GM18511 (cell line): ENCODE measurements at regions not wholly inside any gene's neighbourhood (a gene's known extent, or its start where the extent isn't known, plus 50 kb on each side); places are given as distances from the start of the nearest gene placed in this dataset.

Source experiments
- ATAC-seq: cut with Tn5 transposase; IDR thresholded peaks from one replicate; pipeline ENCODE4 v1.9.1; 2021; ENCODE audit warnings: mild to moderate bottlenecking, moderate library complexity; ENCODE audit not compliant: unreplicated experiment

- ATAC-seq = no peak
These were observed 148.4 kb upstream of the FAM20A start for GRCh38 chr17:68749349-68750207.

- ATAC-seq = no peak
These were observed 147.2 kb upstream of the FAM20A start for GRCh38 chr17:68748381-68748780.

GRCh38 chr17:68740555-68741447 is 139.6 kb upstream of the FAM20A start:
- no peak for ATAC-seq

GRCh38 chr17:68737761-68738443 is 136.7 kb upstream of the FAM20A start:
- no peak for ATAC-seq

GRCh38 chr17:68734931-68735330 is 133.8 kb upstream of the FAM20A start:
- no peak for ATAC-seq

- no peak for ATAC-seq
These were observed 133.2 kb upstream of the FAM20A start for GRCh38 chr17:68734187-68734900.

- no peak for ATAC-seq
These were observed 132.3 kb upstream of the FAM20A start for GRCh38 chr17:68733241-68734176.

GRCh38 chr17:68732301-68732749 is 131.2 kb upstream of the FAM20A start:
- ATAC-seq = no peak

- no peak for ATAC-seq
These were observed 130.3 kb upstream of the FAM20A start for GRCh38 chr17:68731465-68731864.

GRCh38 chr17:68719431-68719830 is 118.3 kb upstream of the FAM20A start:
- no peak for ATAC-seq

- no peak for ATAC-seq
These were observed 117.8 kb upstream of the FAM20A start for GRCh38 chr17:68718926-68719325.

GRCh38 chr17:68718465-68718864 is 117.3 kb upstream of the FAM20A start:
- no peak for ATAC-seq

- no peak for ATAC-seq
These were observed 113.5 kb upstream of the FAM20A start for GRCh38 chr17:68714676-68715075.

GRCh38 chr17:68711858-68712257 is 110.7 kb upstream of the FAM20A start:
- no peak for ATAC-seq

- no peak for ATAC-seq
These were observed 109.8 kb upstream of the FAM20A start for GRCh38 chr17:68710976-68711375.

GRCh38 chr17:68710035-68710780 is 109.0 kb upstream of the FAM20A start:
- ATAC-seq = no peak

- no peak for ATAC-seq
These were observed 108.3 kb upstream of the FAM20A start for GRCh38 chr17:68709461-68709860.

GRCh38 chr17:68707031-68707430 is 105.9 kb upstream of the FAM20A start:
- no peak for ATAC-seq
